ENCODE measurements at regions not wholly inside any gene's neighbourhood (a gene's known extent, or its start where the extent isn't known, plus 50 kb on each side); places are given as distances from the start of the nearest gene placed in this dataset.

DNA sequence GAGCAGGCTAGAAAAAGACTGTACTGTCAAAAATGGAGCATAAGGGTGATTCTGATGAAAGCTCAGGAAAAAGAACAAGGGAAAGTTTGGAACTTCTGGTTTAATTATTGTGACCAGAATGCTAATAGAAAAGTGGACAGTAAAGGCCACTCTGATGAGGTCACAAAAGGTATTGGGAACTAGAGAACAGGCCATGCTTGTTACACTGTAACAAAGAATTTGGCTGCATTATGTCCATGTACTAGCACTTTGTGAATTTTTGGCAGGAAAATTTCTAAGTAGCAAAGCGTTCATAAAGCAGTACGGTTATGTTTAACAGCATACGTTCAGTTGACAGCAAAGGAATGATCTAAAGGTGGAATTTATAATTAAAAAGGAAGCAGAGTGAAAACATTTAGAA is 418.6 kb downstream of the TRIB2 start (continued):
- TF ChIP-seq NKRF (conservative IDR thresholded peaks at IDR 0.05): no peak
- TF ChIP-seq KDM1A (IDR thresholded peaks at IDR 0.05; ENCODE audit: borderline replicate concordance): no peak
- TF ChIP-seq ZNF217 (IDR thresholded peaks at IDR 0.05): no peak
- no peak for TF ChIP-seq JUND (IDR thresholded peaks at IDR 0.05; ENCODE audit: low read depth, low read length)
- TF ChIP-seq RELA (IDR thresholded peaks at IDR 0.05; ENCODE audit: borderline replicate concordance, partially characterized antibody): no peak
- no peak for TF ChIP-seq CBFB (IDR thresholded peaks at IDR 0.05; ENCODE audit: low read depth)

GRCh38 chr2:13135856-13136255 is 419.1 kb downstream of the TRIB2 start:
- RAD21 ChIA-PET (ENCODE audit: unreplicated experiment): no interaction called here
- H3K9ac ChIP-seq (ENCODE audit: control insufficient read depth, insufficient read depth, low read length): no peak overlapping the region
- TF ChIP-seq MTA2 (IDR thresholded peaks at IDR 0.05; ENCODE audit: low read depth) (no peak), SMC3 (IDR thresholded peaks at IDR 0.05; ENCODE audit: borderline replicate concordance, low read length) (no peak), MEF2A (IDR thresholded peaks at IDR 0.05; ENCODE audit: insufficient read depth, low read depth, low read length) (no peak), JUND (IDR thresholded peaks at IDR 0.05; ENCODE audit: low read depth, low read length) (no peak), IKZF2 (IDR thresholded peaks at IDR 0.05) (no peak), TCF12 (IDR thresholded peaks at IDR 0.05; ENCODE audit: low read depth, low read length) (no peak), MYB (IDR thresholded peaks at IDR 0.05; ENCODE audit: borderline replicate concordance, low read depth, low read length) (no peak), ZNF24 (IDR thresholded peaks at IDR 0.05) (no peak), NR2F1 (conservative IDR thresholded peaks at IDR 0.05) (no peak), ASH2L (IDR thresholded peaks at IDR 0.05; ENCODE audit: borderline replicate concordance, low read depth) (no peak), MYC (IDR thresholded peaks at IDR 0.05; ENCODE audit: insufficient read depth, insufficient read length, insufficient replicate concordance, low read length, severe bottlenecking) (no peak), NFYA (IDR thresholded peaks at IDR 0.05; ENCODE audit: borderline replicate concordance, low read depth, low read length) (no peak), NRF1 (conservative IDR thresholded peaks at IDR 0.05; ENCODE audit: low read depth, low read length) (no peak)
- TF ChIP-seq, protein P1, sequence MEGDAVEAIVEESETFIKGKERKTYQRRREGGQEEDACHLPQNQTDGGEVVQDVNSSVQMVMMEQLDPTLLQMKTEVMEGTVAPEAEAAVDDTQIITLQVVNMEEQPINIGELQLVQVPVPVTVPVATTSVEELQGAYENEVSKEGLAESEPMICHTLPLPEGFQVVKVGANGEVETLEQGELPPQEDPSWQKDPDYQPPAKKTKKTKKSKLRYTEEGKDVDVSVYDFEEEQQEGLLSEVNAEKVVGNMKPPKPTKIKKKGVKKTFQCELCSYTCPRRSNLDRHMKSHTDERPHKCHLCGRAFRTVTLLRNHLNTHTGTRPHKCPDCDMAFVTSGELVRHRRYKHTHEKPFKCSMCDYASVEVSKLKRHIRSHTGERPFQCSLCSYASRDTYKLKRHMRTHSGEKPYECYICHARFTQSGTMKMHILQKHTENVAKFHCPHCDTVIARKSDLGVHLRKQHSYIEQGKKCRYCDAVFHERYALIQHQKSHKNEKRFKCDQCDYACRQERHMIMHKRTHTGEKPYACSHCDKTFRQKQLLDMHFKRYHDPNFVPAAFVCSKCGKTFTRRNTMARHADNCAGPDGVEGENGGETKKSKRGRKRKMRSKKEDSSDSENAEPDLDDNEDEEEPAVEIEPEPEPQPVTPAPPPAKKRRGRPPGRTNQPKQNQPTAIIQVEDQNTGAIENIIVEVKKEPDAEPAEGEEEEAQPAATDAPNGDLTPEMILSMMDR (IDR thresholded peaks at IDR 0.05 in 2 of 3, conservative IDR thresholded peaks at IDR 0.05 in 1 of 3; ENCODE audit: control insufficient read depth in 2 of 3, extremely low read depth in 1 of 3, insufficient read depth in 1 of 3, low read depth in 3 of 3, low read length in 3 of 3): no peak

More at GRCh38 chr2:13135856-13136255, 419.1 kb downstream of the TRIB2 start:
- 0% methylated on average over 1 of the region's 1 CpG for WGBS (ENCODE audit: insufficient coverage, insufficient replicate concordance, low lambda C conversion rate, missing lambda C conversion rate)
- Histone ChIP-seq H3K4me1 (ENCODE audit: control insufficient read depth, insufficient read depth, low read length) (no peaks in the 10 kb centered on the region), H3K4me3 (no peak overlapping the region), H3K9me3 (replicated peaks; ENCODE audit: control insufficient read depth, insufficient read depth, low read length) (no peaks in the 10 kb centered on the region), H2AFZ (ENCODE audit: control insufficient read depth, low read depth, low read length) (no peak overlapping the region), H3K36me3 (ENCODE audit: control insufficient read depth in 2 of 2, insufficient read depth in 2 of 2, low read length in 1 of 2) (no peaks in the 10 kb centered on the region), H4K20me1 (ENCODE audit: control insufficient read depth, insufficient read depth) (no peaks in the 10 kb centered on the region), H3K27ac (ENCODE audit: control insufficient read depth, insufficient read depth) (no peak overlapping the region), H3K4me2 (ENCODE audit: control insufficient read depth, insufficient read depth) (no peak overlapping the region), H3K27me3 (replicated peaks in 1 of 2; ENCODE audit: control insufficient read depth in 2 of 2, insufficient read depth in 2 of 2, low read length in 1 of 2) (no peaks in the 10 kb centered on the region), H3K79me2 (ENCODE audit: control insufficient read depth, insufficient read depth, low read length) (no peaks in the 10 kb centered on the region)
- ChIA-PET SMC1A (ENCODE audit: uncharacterized antibody, unreplicated experiment) (no interaction called here), POLR2A (no interaction called here), CTCF (no interaction called here)
- ATAC-seq (no peak), DNase-seq (ENCODE audit: low read depth, low spot score) (no peak), FAIRE-seq (no peak)
- BruUV-seq (replicated peaks): no TSS peak
- intact Hi-C loops (cut with micrococcal nuclease; ENCODE audit: unreplicated experiment) (no loop called here), in situ Hi-C loops (cut with MboI) (no loop called here)
